Neural crest cell (in vitro differentiated cells): ENCODE measurements at regions not wholly inside any gene's neighbourhood (a gene's known extent, or its start where the extent isn't known, plus 50 kb on each side); places are given as distances from the start of the nearest gene placed in this dataset.
A peak's percentile ranks its signal among the peaks of the same experiment; 100 is the strongest.

Source experiments
- DNase-seq: peaks from one replicate; pipeline ENCODE4 v3.0.0; 2021; ENCODE audit warnings: low read depth, mixed read lengths, low spot score
- H3K27ac Mint-ChIP-seq: one replicate; pipeline ENCODE4 v1.8.0; 2021; ENCODE audit warnings: mild to moderate bottlenecking, mixed read lengths; ENCODE audit not compliant: unreplicated experiment
- H3K27me3 Mint-ChIP-seq: 2 replicates; pipeline ENCODE4 v1.8.0; 2021; ENCODE audit warnings: low read depth, mild to moderate bottlenecking, mixed read lengths
- H3K36me3 Mint-ChIP-seq: 2 replicates; pipeline ENCODE4 v1.8.0; 2021; ENCODE audit warnings: low read depth, mild to moderate bottlenecking, mixed read lengths
- H3K4me1 Mint-ChIP-seq: 2 replicates; pipeline ENCODE4 v1.8.0; 2021; ENCODE audit warnings: mixed read lengths
- H3K4me3 Mint-ChIP-seq: one replicate; pipeline ENCODE4 v1.8.0; 2021; ENCODE audit warnings: mild to moderate bottlenecking, mixed read lengths
- H3K9me3 Mint-ChIP-seq: 2 replicates; pipeline ENCODE4 v1.8.0; 2021; ENCODE audit warnings: mixed read lengths
- CTCF ChIP-seq: fragments of 200-600 bp; sonication (generic); conservative IDR thresholded peaks from 2 replicates; pipeline ENCODE4 v1.5.0; 2021; ENCODE audit warnings: antibody characterized with exemption, mild to moderate bottlenecking

GRCh38 chr18:10121028-10121427 lies 207.2 kb downstream of the VAPA start:
- Mint-ChIP-seq H3K27ac (no peak overlapping the region), H3K4me3 (no peak overlapping the region), H3K27me3 (no peaks in the 10 kb centered on the region), H3K36me3 (no peaks in the 10 kb centered on the region), H3K9me3 (peaks cover 3% of the 10 kb centered on the region), H3K4me1 (peaks cover 21% of the 10 kb centered on the region)
- no peak for DNase-seq
- no peak for TF ChIP-seq CTCF

- peaks cover 3% of the 10 kb centered on the region for H3K9me3 Mint-ChIP-seq
- no peak for DNase-seq
- no peak overlapping the region for H3K4me3 Mint-ChIP-seq
- peaks cover 21% of the 10 kb centered on the region for H3K4me1 Mint-ChIP-seq
- peak overlapping the region; percentile 60 for H3K27ac Mint-ChIP-seq
- no peaks in the 10 kb centered on the region for H3K36me3 Mint-ChIP-seq
- TF ChIP-seq CTCF = no peak
- H3K27me3 Mint-ChIP-seq = no peaks in the 10 kb centered on the region
Measured at GRCh38 chr18:10121786-10122515, 208.1 kb downstream of the VAPA start.

GRCh38 chr18:10122988-10123950 lies 209.5 kb downstream of the VAPA start:
- H3K27me3 Mint-ChIP-seq = no peaks in the 10 kb centered on the region
- H3K4me3 Mint-ChIP-seq = no peak overlapping the region
- H3K9me3 Mint-ChIP-seq = peaks cover 3% of the 10 kb centered on the region
- no peak for DNase-seq
- H3K27ac Mint-ChIP-seq = peak overlapping the region; percentile 68
- peaks cover 21% of the 10 kb centered on the region for H3K4me1 Mint-ChIP-seq
- H3K36me3 Mint-ChIP-seq = no peaks in the 10 kb centered on the region
- TF ChIP-seq CTCF = no peak

GRCh38 chr18:10124071-10124470 lies 210.3 kb downstream of the VAPA start:
- H3K4me1 Mint-ChIP-seq = peaks cover 21% of the 10 kb centered on the region
- H3K27me3 Mint-ChIP-seq = no peaks in the 10 kb centered on the region
- H3K36me3 Mint-ChIP-seq = no peaks in the 10 kb centered on the region
- H3K9me3 Mint-ChIP-seq = no peaks in the 10 kb centered on the region
- no peak for TF ChIP-seq CTCF
- no peak overlapping the region for H3K27ac Mint-ChIP-seq
- no peak for DNase-seq
- no peak overlapping the region for H3K4me3 Mint-ChIP-seq

GRCh38 chr18:10124557-10124956 lies 210.7 kb downstream of the VAPA start:
- DNase-seq = no peak
- Mint-ChIP-seq H3K27ac (no peak overlapping the region), H3K27me3 (no peaks in the 10 kb centered on the region), H3K4me1 (peaks cover 21% of the 10 kb centered on the region), H3K4me3 (no peak overlapping the region), H3K36me3 (no peaks in the 10 kb centered on the region), H3K9me3 (no peaks in the 10 kb centered on the region)
- TF ChIP-seq CTCF = no peak
